Esophagus squamous epithelium (tissue), 4 donors: ENCODE measurements at regions not wholly inside any gene's neighbourhood (a gene's known extent, or its start where the extent isn't known, plus 50 kb on each side); places are given as distances from the start of the nearest gene placed in this dataset.

Source experiments
- POLR2A ChIP-seq, 4 donors: fragments of 450-650 bp; IDR thresholded peaks; one replicate each; pipeline ENCODE4 v1.6.1; 2017; ENCODE audit warnings: antibody characterized with exemption in 4 of 4, mild to moderate bottlenecking in 4 of 4, moderate library complexity in 3 of 4
- TF ChIP-seq, protein P1 (sequence below), 6 experiments: fragments of 450-650 bp in 4 of 6; fragments of 200-600 bp in 2 of 6; sonication (generic) in 2 of 6; IDR thresholded peaks; one replicate each; pipeline ENCODE4 v1.5.1; 2016 to 2019; ENCODE audit warnings: antibody characterized with exemption in 6 of 6, mild to moderate bottlenecking in 4 of 6, moderate library complexity in 4 of 6

DNA sequence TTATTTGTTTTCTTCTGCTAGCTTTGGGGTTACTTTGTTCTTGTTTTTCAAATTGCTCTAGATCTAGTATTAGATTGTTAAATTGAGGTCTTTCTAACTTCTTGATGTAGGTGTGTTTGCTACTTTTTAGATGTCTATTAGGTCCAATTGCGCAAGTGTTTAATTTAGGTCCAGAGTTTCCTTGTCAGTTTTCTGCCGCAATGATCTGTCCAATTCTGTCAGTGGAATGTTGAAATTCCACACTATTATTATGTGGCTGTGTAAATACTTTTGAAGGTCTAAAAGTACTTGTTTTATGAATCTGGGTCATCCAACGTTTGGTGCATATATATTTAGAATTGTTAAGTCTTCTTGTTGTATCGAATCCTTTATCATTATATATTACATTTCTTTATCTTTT, 324.4 kb upstream of the SGO1 start:
- TF ChIP-seq, protein P1, sequence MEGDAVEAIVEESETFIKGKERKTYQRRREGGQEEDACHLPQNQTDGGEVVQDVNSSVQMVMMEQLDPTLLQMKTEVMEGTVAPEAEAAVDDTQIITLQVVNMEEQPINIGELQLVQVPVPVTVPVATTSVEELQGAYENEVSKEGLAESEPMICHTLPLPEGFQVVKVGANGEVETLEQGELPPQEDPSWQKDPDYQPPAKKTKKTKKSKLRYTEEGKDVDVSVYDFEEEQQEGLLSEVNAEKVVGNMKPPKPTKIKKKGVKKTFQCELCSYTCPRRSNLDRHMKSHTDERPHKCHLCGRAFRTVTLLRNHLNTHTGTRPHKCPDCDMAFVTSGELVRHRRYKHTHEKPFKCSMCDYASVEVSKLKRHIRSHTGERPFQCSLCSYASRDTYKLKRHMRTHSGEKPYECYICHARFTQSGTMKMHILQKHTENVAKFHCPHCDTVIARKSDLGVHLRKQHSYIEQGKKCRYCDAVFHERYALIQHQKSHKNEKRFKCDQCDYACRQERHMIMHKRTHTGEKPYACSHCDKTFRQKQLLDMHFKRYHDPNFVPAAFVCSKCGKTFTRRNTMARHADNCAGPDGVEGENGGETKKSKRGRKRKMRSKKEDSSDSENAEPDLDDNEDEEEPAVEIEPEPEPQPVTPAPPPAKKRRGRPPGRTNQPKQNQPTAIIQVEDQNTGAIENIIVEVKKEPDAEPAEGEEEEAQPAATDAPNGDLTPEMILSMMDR (IDR thresholded peaks at IDR 0.05), result no peak
- TF ChIP-seq POLR2A (IDR thresholded peaks at IDR 0.05), result no peak
